ENCODE measurements at regions not wholly inside any gene's neighbourhood (a gene's known extent, or its start where the extent isn't known, plus 50 kb on each side); places are given as distances from the start of the nearest gene placed in this dataset.
"Not testable (repeated sequence)": the region's sequence is repeated elsewhere in the genome, so short reads cannot be mapped to it uniquely, and the experiment has no call there.

DNA sequence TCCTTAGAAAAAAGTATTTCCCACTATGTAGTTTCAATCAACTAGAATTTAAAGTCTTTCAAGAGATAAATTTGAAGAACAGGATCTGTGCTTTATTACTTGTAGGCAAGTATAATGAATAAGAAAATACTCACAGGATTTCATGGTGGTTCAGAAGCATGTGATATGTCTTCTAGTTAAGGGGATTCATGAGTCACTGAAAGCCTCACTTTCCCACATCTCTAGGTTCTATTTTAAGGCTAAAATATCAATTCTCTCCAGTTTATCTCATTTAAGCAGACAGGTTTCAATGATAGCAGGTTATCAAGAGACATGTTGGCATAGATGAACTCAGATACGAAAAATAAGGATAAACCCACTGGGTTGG, 437.8 kb upstream of the BCHE start:
- no peaks in the 10 kb centered on the region for H3K36me3 Mint-ChIP-seq
- H3K9me3 Mint-ChIP-seq = peaks cover 5 to 8% of the 10 kb centered on the region in 2 donors
- no peak overlapping the region for H3K27ac Mint-ChIP-seq
- no peak for ATAC-seq
- no peak for DNase-seq (ENCODE audit: low spot score in 2 of 2)

DNA sequence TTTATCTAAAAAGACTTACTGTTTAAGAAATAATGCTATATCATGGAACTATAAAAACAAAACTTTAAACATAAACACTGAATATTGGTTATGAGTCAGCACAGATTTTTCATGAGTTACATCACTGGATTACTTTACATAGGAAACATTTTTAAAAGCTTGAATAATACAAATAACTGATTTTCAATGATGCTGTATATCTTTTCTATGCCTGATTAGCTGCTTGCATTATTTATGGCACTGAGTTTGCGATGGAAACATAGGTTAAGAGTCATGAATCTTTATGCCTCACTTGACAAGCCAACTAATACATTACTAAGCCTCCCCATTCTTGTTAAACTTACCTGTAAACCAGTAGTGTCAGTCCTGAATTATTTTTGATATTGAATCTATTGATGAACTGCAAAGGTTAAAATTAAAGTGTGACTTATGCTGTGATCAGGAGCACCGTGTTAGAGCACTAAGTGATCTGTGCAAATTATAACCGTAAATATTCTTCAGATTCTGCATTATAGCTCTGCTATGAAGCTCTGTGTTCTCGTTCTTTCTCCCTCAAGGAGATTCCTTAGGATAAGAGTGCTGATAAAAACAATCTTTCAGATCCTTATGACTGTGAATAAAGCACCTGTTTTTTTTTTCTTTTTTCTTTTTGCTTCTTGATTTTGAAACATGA, 437.3 kb upstream of the BCHE start:
- Mint-ChIP-seq H3K36me3 (no peaks in the 10 kb centered on the region), H3K9me3 (peaks cover 5 to 7% of the 10 kb centered on the region in 2 donors)
- ATAC-seq = no peak

DNA sequence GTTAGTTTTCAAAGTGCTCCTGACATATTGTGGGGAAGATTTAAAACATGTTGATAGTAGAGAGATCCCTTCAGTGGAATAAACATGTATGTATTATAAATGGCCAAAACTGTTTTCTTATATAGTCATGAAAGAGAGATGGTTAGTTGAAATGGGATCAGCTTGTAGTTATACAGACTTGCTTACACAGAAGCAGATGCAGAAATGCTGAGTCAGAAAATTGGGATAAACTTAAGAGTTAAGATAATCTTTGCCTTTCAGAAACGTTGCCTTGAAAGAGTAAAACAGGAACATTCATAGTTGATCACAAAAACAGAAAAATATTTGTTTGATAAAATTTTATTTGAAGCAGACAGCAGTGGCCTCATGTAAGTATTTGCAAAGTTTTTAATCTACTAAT, 433.2 kb upstream of the BCHE start:
- ATAC-seq (no peak), DNase-seq (ENCODE audit: low spot score in 2 of 2) (no peak)
- Mint-ChIP-seq H3K36me3 (no peaks in the 10 kb centered on the region), H3K9me3 (peaks cover 0 to 7% of the 10 kb centered on the region in 2 donors), H3K27ac (no peak overlapping the region)

More for the DNA sequence above, 437.3 kb upstream of the BCHE start:
- H3K27ac Mint-ChIP-seq = no peak overlapping the region
- no peak for DNase-seq (ENCODE audit: low spot score in 2 of 2)

DNA sequence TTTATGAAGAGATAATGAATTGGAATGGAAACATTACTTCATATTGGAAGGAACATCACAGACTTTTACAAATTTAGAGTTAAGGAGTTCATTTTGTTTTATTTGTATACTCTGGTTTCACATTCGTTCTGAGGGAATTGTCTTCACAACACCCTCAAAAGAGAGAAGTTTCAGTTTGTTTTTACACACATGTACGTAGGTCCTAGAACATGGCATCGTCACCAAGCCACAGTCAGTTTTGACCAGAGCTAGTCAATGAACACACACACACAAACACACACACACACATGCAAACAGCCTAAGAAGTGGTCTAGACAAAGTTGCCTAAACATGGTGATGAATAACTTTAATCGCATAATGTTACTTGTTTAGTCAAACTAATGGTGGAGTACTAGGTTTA, 427.9 kb upstream of the BCHE start:
- DNase-seq (ENCODE audit: low spot score in 2 of 2) = no peak
- no peak for ATAC-seq
- H3K9me3 Mint-ChIP-seq = peaks cover 4 to 9% of the 10 kb centered on the region in 2 donors
- no peaks in the 10 kb centered on the region for H3K36me3 Mint-ChIP-seq
- no peak overlapping the region for H3K27ac Mint-ChIP-seq

- Mint-ChIP-seq H3K36me3 (no peaks in the 10 kb centered on the region), H3K27ac (no peak overlapping the region), H3K9me3 (peaks cover 4 to 9% of the 10 kb centered on the region in 2 donors)
- DNase-seq (ENCODE audit: low spot score in 2 of 2) (no peak), ATAC-seq (no peak)
These were observed 426.2 kb upstream of the BCHE start for GRCh38 chr3:166263460-166263859.

DNA sequence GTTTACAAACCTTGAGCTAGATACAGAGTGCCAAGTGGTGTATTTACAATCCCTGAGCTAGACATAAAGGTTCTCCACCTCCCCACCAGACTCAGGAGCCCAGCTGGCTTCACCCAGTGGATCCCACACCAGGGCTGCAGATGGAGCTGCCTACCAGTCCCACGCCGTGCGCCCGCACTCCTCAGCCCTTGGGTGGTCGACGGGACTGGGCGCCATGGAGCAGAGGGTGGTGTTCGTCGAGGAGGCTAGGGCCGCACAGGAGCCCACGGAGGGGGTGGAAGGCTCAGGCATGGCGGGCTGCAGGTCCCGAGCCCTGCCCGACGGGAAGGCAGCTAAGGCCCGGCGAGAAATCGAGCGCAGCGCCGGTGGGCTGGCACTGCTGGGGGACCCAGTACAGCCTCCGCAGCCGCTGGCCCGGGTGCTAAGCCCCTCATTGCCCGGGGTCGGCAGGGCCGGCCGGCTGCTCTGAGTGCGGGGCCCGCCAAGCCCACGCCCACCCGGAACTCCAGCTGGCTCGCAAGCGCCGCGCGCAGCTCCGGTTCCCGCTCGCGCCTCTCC, 421.1 kb upstream of the BCHE start:
- H3K27ac Mint-ChIP-seq; DNase-seq (ENCODE audit: low spot score in 2 of 2); H3K36me3 Mint-ChIP-seq; ATAC-seq: not testable (repeated sequence)
- peaks cover 6 to 19% of the 10 kb centered on the region in 2 donors for H3K9me3 Mint-ChIP-seq

- DNase-seq (ENCODE audit: low spot score in 2 of 2) (no peak), ATAC-seq (no peak)
- no peak overlapping the region for H3K27ac Mint-ChIP-seq
- peaks cover 6 to 19% of the 10 kb centered on the region in 2 donors for H3K9me3 Mint-ChIP-seq
- H3K36me3 Mint-ChIP-seq = peaks cover 0 to 6% of the 10 kb centered on the region in 2 donors
These were observed 420.5 kb upstream of the BCHE start for GRCh38 chr3:166257715-166258114.

- no peak overlapping the region for H3K27ac Mint-ChIP-seq
- ATAC-seq (no peak), DNase-seq (ENCODE audit: low spot score in 2 of 2) (no peak)
- H3K9me3 Mint-ChIP-seq = peaks cover 14 to 18% of the 10 kb centered on the region in 2 donors
- no peaks in the 10 kb centered on the region for H3K36me3 Mint-ChIP-seq
These were observed 411.6 kb upstream of the BCHE start for GRCh38 chr3:166248784-166249183.

DNA sequence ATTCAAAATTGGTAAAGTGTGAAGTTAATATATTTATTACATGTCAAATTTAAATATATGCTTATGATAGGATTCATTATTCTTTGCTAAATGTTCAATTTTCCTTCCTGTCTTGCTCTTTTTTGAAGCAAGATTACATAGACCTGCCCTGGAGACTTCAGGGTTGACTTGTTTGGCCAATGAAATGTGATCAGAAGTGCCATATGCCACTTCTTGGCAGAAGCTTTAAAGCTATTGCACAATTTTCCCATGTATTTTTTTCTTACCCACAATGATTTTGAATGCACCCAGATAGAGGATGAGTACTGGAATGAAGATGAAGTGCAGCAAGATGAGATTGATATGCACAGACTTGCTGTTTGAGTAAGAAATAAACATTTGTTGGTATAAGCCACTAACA, 406.3 kb upstream of the BCHE start:
- Mint-ChIP-seq H3K9me3 (peaks cover 5 to 7% of the 10 kb centered on the region in 2 donors), H3K36me3 (no peaks in the 10 kb centered on the region), H3K27ac (no peak overlapping the region)
- DNase-seq (ENCODE audit: low spot score in 2 of 2) (no peak), ATAC-seq (no peak)

- ATAC-seq (no peak), DNase-seq (ENCODE audit: low spot score in 2 of 2) (no peak)
- no peak overlapping the region for H3K27ac Mint-ChIP-seq
- H3K9me3 Mint-ChIP-seq = peaks cover 10 to 18% of the 10 kb centered on the region in 2 donors
- H3K36me3 Mint-ChIP-seq = no peaks in the 10 kb centered on the region
These were observed 385.9 kb upstream of the BCHE start for GRCh38 chr3:166223120-166223519.

DNA sequence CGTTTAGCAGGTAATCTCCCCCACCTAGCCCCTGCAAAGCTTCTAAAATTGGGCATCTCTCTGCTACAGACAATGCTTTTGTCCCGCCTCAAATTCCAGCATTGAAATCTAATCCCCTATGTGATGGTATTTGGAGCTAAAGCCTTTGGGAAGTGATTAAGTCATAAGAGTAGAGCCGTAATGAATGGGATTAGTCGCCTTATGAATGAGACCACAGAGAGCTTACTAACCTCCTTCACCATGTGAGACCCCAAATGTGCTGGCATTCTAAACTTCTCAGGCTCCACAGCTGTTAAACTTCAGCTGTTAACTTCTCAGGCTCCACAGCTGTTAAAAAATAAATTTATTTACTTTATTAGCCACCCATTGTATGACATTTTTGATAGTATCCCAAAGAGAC, 374.2 kb upstream of the BCHE start:
- H3K9me3 Mint-ChIP-seq = no peaks in the 10 kb centered on the region
- H3K36me3 Mint-ChIP-seq = no peaks in the 10 kb centered on the region
- no peak for ATAC-seq

GRCh38 chr3:166209701-166210100, 372.5 kb upstream of the BCHE start:
- H3K9me3 Mint-ChIP-seq = no peaks in the 10 kb centered on the region
- no peaks in the 10 kb centered on the region for H3K36me3 Mint-ChIP-seq
- no peak overlapping the region for H3K27ac Mint-ChIP-seq
- ATAC-seq = no peak
- no peak for DNase-seq (ENCODE audit: low spot score in 2 of 2)

More for the DNA sequence above, 374.2 kb upstream of the BCHE start:
- no peak overlapping the region for H3K27ac Mint-ChIP-seq
- no peak for DNase-seq (ENCODE audit: low spot score in 2 of 2)

GRCh38 chr3:166205158-166205557, 367.9 kb upstream of the BCHE start:
- DNase-seq (ENCODE audit: low spot score in 2 of 2) (no peak), ATAC-seq (no peak)
- Mint-ChIP-seq H3K27ac (no peak overlapping the region), H3K9me3 (peaks cover 7 to 9% of the 10 kb centered on the region in 2 donors), H3K36me3 (no peaks in the 10 kb centered on the region)

GRCh38 chr3:166201476-166201875, 364.3 kb upstream of the BCHE start:
- ATAC-seq = no peak
- H3K27ac Mint-ChIP-seq = no peak overlapping the region
- no peaks in the 10 kb centered on the region for H3K36me3 Mint-ChIP-seq
- DNase-seq (ENCODE audit: low spot score in 2 of 2) = no peak
- H3K9me3 Mint-ChIP-seq = peaks cover 7 to 9% of the 10 kb centered on the region in 2 donors

DNA sequence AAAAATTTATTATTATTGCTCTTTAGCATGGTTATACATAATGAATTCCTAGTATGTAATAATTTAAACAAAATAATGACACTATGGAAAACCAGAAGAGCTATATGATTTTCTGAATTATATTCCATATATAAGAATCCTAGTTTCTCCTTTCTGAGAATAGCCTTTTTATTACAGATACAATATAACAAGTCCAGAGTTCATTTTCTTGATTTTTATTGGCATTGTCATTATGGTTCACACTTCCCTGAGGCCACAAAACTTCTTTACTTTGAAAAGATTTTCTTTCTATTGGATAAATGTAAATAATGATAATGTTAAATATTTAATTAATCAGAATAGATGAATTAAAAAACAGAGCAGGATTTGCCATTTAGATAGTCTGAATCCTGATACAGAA, 362.3 kb upstream of the BCHE start:
- ATAC-seq = no peak
- no peak overlapping the region for H3K27ac Mint-ChIP-seq
- peaks cover 7 to 9% of the 10 kb centered on the region in 2 donors for H3K9me3 Mint-ChIP-seq
- no peak for DNase-seq (ENCODE audit: low spot score in 2 of 2)
- no peaks in the 10 kb centered on the region for H3K36me3 Mint-ChIP-seq

- Mint-ChIP-seq H3K27ac (no peak overlapping the region), H3K36me3 (no peaks in the 10 kb centered on the region), H3K9me3 (peaks cover 7 to 8% of the 10 kb centered on the region in 2 donors)
- ATAC-seq (no peak), DNase-seq (ENCODE audit: low spot score in 2 of 2) (no peak)
These were observed 358.6 kb upstream of the BCHE start for GRCh38 chr3:166195808-166196207.

GRCh38 chr3:166191411-166191810, 354.2 kb upstream of the BCHE start:
- ATAC-seq (no peak), DNase-seq (ENCODE audit: low spot score in 2 of 2) (no peak)
- H3K36me3 Mint-ChIP-seq = no peaks in the 10 kb centered on the region
- peaks cover 9% of the 10 kb centered on the region in 2 donors for H3K9me3 Mint-ChIP-seq
- no peak overlapping the region for H3K27ac Mint-ChIP-seq

DNA sequence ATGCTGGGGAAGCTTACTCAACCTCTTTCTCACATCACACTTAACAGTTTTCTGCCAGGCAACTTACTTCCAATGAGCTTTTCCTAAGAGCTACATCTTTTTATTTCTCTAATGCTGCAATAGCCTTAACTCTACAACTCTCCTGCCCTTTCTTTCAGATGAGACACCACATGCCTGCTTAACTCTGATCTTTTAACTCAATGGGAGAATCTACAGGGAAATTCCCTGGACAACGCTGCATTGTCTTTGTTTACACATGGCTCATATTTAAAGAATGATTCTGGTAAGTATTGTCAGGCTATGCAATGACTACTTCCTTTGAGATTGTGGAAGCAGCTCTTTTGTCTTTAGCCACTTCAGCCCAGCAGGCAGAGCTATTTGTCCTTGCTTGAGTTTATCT, 353.1 kb upstream of the BCHE start:
- Mint-ChIP-seq H3K9me3 (peaks cover 17% of the 10 kb centered on the region in 2 donors), H3K27ac (no peak overlapping the region), H3K36me3 (no peaks in the 10 kb centered on the region)
- ATAC-seq (no peak), DNase-seq (ENCODE audit: low spot score in 2 of 2) (no peak)
